ENCODE measurements at regions not wholly inside any gene's neighbourhood (a gene's known extent, or its start where the extent isn't known, plus 50 kb on each side); places are given as distances from the start of the nearest gene placed in this dataset.

DNA sequence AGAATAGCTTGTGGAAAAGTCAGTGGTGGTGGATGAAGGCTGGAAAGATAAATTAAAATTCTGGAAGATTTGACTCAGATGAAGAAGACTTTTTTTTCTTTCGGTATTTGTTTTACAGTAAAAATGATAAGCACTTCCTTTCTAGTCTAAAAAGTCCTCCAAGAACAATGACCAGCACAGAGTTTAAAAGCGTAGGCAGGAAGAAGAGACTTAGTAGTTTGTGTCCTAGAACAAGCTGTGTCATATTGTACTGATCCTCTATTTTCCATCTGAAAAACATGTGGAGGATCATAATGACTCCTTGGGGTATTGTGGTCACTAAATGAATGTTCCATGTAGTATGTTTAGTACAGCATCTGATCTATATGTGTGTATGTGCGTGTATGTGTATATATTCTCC lies 132.4 kb upstream of the FSHR start:
- H3K27ac ChIP-seq: no peak overlapping the region
- TF ChIP-seq, protein P1, sequence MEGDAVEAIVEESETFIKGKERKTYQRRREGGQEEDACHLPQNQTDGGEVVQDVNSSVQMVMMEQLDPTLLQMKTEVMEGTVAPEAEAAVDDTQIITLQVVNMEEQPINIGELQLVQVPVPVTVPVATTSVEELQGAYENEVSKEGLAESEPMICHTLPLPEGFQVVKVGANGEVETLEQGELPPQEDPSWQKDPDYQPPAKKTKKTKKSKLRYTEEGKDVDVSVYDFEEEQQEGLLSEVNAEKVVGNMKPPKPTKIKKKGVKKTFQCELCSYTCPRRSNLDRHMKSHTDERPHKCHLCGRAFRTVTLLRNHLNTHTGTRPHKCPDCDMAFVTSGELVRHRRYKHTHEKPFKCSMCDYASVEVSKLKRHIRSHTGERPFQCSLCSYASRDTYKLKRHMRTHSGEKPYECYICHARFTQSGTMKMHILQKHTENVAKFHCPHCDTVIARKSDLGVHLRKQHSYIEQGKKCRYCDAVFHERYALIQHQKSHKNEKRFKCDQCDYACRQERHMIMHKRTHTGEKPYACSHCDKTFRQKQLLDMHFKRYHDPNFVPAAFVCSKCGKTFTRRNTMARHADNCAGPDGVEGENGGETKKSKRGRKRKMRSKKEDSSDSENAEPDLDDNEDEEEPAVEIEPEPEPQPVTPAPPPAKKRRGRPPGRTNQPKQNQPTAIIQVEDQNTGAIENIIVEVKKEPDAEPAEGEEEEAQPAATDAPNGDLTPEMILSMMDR (conservative IDR thresholded peaks at IDR 0.05): no peak

DNA sequence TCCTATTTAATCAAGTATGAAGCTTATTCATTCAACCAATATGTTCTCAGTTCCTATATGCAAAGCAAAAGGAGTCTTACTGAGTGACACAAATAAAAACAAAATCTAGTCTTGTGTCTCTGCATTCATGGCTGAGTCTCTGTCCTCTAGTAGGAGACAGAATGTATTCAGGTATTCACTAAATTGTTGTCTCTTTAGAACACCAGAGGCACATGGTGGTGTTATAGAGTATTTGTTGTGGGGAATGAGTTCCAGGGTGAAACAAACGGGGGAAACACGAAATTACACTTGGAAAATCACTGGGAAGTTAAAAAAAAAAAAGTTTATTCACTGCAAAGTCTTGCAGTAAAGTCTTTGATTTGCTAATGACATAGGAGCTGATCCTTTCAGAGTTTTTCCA lies 131.7 kb upstream of the FSHR start:
- H3K27ac ChIP-seq: no peak overlapping the region
- TF ChIP-seq, protein P1 (conservative IDR thresholded peaks at IDR 0.05): no peak

DNA sequence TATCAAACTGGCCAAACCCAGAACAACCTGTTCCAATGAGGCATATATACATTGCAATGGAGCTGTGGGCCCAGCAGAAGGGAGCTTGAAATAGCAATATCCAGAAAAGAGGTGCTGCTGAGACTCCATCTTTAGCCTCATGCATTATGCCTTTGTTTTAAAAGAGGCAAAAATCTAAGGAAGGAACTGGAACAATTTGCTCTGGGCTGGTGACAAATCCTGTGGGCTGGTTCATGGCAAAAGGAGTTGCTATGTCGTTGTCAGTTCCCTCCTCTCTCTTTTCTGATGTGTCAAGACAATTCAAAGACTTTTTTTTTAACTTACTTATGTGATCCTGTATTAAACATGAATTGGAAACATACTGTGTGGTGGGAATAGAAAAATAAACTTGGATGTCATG lies 124.2 kb upstream of the FSHR start:
- H3K27ac ChIP-seq: no peak overlapping the region
- TF ChIP-seq, protein P1 (conservative IDR thresholded peaks at IDR 0.05): no peak

DNA sequence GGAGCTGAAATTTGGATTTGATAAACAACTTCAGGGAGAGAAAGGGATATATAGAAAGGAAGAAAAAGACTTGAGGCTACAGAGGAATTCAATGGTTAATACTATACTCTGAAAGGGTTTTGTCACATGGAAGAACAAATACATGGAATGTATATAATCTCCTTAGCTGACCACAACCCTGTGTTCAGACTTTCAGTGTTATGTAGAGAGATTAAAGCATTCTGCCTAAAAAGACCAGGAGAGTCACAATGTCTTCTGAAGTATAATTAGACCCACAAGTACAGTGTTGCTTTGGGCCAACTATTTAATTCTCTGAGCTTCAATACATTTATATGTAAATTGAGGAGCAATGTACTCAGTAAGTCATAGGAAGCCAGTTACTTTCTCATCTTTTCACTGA lies 123.8 kb upstream of the FSHR start:
- no peak overlapping the region for H3K27ac ChIP-seq
- TF ChIP-seq, protein P1 (conservative IDR thresholded peaks at IDR 0.05): no peak

DNA sequence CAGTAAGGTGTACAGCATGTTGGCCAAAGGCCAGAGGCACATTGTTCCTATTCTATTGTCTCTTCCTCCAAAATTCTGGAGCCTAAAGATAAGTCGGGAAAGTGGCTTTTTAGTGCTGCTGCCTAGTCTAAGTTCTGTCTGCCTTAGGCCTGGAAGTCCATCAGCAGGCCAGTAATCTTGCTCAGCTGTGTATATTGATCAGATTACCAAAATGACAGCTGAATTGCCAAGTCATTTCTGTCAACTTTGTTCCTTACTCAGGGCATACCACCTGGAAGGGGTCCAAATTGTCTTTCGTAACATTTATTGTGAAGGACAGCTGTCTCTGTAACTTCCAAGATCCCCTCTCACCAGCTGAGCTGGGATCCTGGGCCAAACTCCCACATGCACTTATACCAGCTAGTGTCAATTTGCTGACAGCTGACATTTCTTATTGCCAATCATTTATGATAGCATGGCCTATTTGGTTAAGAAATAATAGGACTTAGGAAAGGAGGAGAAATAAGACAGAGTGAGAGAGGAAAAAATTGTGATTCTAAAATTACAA lies 116.8 kb upstream of the FSHR start:
- TF ChIP-seq, protein P1 (conservative IDR thresholded peaks at IDR 0.05): no peak
- no peak overlapping the region for H3K27ac ChIP-seq

DNA sequence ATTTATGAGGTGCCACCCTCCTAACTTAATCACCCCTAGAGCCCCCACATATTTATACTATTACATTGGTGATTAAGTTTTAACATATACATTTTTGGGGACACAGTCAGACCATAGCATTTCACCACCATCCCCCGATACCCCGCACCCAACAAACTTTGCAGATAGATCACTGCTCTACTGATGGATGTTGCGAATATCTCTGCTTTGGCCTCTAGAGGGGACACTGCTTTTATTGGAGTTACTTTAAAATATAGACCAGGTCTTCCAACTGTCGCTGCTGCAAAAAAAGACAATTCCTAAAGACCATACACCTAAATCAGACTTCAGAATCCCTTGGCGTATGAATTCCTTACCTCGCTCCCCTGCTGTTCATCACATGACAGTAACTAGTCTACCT lies 115.8 kb upstream of the FSHR start:
- no peak overlapping the region for H3K27ac ChIP-seq
- TF ChIP-seq, protein P1 (conservative IDR thresholded peaks at IDR 0.05): no peak

DNA sequence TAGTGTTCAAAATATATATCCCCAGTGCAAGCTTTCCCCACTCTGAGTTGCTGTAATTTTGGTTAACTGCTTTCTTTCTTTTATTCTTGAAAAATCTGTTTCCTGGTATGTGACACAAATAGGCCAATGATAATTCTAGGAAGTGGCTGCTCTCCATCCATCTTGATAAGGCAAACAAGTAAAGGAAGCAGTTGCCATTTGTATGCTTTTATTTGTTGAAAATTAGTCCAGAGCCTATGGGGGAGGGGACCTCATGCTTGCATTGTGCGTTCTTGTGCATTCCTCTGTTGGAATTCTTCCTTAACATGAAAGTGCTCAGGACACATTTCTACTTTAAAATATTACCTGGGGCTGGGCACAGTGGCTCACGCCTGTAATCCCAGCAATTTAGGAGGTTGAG lies 111.2 kb upstream of the FSHR start:
- TF ChIP-seq, protein P1 (conservative IDR thresholded peaks at IDR 0.05): no peak
- H3K27ac ChIP-seq: no peak overlapping the region
